Activated CD8-positive, alpha-beta T cell treated with anti-CD3 and anti-CD28 coated beads, Interleukin-2, amount 10 ng/mL, durations not matched to agents 7 days and 5 days (primary cell): ENCODE measurements at regions not wholly inside any gene's neighbourhood (a gene's known extent, or its start where the extent isn't known, plus 50 kb on each side); places are given as distances from the start of the nearest gene placed in this dataset.

Source experiments
- ATAC-seq: fragments of 150-1000 bp; cut with Tn5 transposase; one replicate; pipeline ENCODE4 v1.10.0; 2021; ENCODE audit warnings: moderate library complexity
- CTCF ChIA-PET: fragments of 350-600 bp; sonication (Branson Sonifier 250); formaldehyde crosslinking; loops from one replicate; lab custom pipeline; 2021; ENCODE audit warnings: antibody characterized with exemption; lab: Charles Lee
- POLR2A ChIA-PET: fragments of 350-600 bp; sonication (Branson Sonifier 250); formaldehyde crosslinking; loops from one replicate; lab custom pipeline; 2021; ENCODE audit warnings: antibody characterized with exemption; lab: Charles Lee
- DNase-seq: peaks from one replicate; pipeline ENCODE4 v3.0.0-alpha.2; 2020
- H3K27ac Mint-ChIP-seq: one replicate; pipeline ENCODE4 v1.8.0; 2021; ENCODE audit warnings: mild to moderate bottlenecking, mixed read lengths
- H3K27me3 Mint-ChIP-seq: one replicate; pipeline ENCODE4 v1.8.0; 2021; ENCODE audit warnings: low read depth, mixed read lengths
- H3K36me3 Mint-ChIP-seq: one replicate; pipeline ENCODE4 v1.8.0; 2021; ENCODE audit warnings: low read depth, mixed read lengths
- H3K4me1 Mint-ChIP-seq: one replicate; pipeline ENCODE4 v1.8.0; 2021; ENCODE audit warnings: low read depth, mixed read lengths
- H3K4me3 Mint-ChIP-seq: one replicate; pipeline ENCODE4 v1.8.0; 2021; ENCODE audit warnings: mild to moderate bottlenecking, mixed read lengths
- H3K9me3 Mint-ChIP-seq: one replicate; pipeline ENCODE4 v1.8.0; 2022; ENCODE audit warnings: mixed read lengths; ENCODE audit not compliant: insufficient read depth

DNA sequence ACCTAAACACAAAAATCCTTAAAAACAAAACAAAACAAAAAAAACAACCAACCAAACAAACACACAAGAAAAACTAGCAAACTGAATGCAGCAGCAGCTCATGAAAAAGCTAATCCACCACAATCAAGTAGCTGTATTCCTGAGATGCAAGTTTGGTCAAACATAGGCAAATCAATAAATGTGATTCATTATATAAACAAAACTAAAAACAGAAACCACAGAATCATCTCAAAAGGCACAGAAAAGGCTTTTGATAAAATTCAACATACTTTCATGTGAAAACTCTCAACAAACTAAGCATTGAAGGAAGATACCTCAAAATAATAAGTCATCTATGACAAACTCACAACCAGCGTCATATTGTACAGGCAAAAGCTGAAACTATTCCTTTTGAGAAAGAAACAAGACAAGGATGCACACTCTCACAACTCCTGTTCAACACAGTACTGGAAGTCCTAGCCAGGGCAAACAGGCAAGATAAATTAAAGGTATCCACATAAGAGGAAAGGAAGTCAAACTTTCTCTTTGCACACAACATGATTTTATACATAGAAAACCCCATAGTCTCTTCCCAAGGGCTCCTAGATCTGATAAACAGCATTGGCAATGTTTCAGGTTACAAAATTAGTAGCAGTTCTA lies 495.1 kb upstream of the SGO1 start:
- Mint-ChIP-seq H3K9me3 (peaks cover 15% of the 10 kb centered on the region), H3K27ac (no peak overlapping the region), H3K36me3 (no peaks in the 10 kb centered on the region), H3K27me3 (no peaks in the 10 kb centered on the region), H3K4me3 (no peak overlapping the region), H3K4me1 (no peaks in the 10 kb centered on the region)
- ATAC-seq (no peak), DNase-seq (no peak)
- CTCF ChIA-PET, result no interaction called here
- POLR2A ChIA-PET, result no interaction called here

GRCh38 chr3:20673866-20674265 lies 487.9 kb upstream of the SGO1 start:
- Mint-ChIP-seq H3K27ac (no peak overlapping the region), H3K36me3 (no peaks in the 10 kb centered on the region), H3K4me1 (no peaks in the 10 kb centered on the region), H3K27me3 (no peaks in the 10 kb centered on the region), H3K4me3 (no peak overlapping the region), H3K9me3 (peaks cover 13% of the 10 kb centered on the region)
- ChIA-PET CTCF (no interaction called here), POLR2A (no interaction called here)
- DNase-seq (no peak), ATAC-seq (no peak)

- H3K36me3 Mint-ChIP-seq, result no peaks in the 10 kb centered on the region
- no peak for ATAC-seq
- no peak overlapping the region for H3K4me3 Mint-ChIP-seq
- CTCF ChIA-PET, result no interaction called here
- H3K27me3 Mint-ChIP-seq, result no peaks in the 10 kb centered on the region
- H3K9me3 Mint-ChIP-seq, result peaks cover 6% of the 10 kb centered on the region
- no peaks in the 10 kb centered on the region for H3K4me1 Mint-ChIP-seq
- no peak for DNase-seq
- POLR2A ChIA-PET, result no interaction called here
- no peak overlapping the region for H3K27ac Mint-ChIP-seq
Observed at GRCh38 chr3:20669675-20670074, 483.7 kb upstream of the SGO1 start.

DNA sequence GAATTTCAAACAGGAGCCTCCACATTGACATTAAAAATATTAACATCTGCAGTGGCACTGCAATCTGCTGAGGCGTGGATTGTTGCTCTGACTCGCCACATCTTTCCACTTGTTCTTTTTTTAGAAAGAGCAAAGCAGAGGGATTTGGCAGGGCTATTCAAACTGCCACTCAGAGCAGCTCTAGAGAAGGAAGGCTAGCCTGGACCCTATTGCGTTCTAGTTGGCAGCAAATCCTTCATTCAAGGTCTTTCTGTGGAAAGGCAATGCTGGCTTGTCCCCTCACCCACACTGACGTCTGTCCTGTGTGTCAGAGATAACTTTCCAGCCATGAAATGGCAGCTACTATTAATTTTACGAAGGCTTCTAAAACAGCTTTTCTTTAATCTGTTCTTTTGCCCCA lies 483.2 kb upstream of the SGO1 start:
- no peaks in the 10 kb centered on the region for H3K27me3 Mint-ChIP-seq
- H3K4me1 Mint-ChIP-seq, result no peaks in the 10 kb centered on the region
- POLR2A ChIA-PET, result no interaction called here
- DNase-seq, result no peak
- no peak for ATAC-seq
- no peaks in the 10 kb centered on the region for H3K36me3 Mint-ChIP-seq
- H3K9me3 Mint-ChIP-seq, result peaks cover 6% of the 10 kb centered on the region
- H3K27ac Mint-ChIP-seq, result no peak overlapping the region
- CTCF ChIA-PET, result no interaction called here
- H3K4me3 Mint-ChIP-seq, result no peak overlapping the region

DNA sequence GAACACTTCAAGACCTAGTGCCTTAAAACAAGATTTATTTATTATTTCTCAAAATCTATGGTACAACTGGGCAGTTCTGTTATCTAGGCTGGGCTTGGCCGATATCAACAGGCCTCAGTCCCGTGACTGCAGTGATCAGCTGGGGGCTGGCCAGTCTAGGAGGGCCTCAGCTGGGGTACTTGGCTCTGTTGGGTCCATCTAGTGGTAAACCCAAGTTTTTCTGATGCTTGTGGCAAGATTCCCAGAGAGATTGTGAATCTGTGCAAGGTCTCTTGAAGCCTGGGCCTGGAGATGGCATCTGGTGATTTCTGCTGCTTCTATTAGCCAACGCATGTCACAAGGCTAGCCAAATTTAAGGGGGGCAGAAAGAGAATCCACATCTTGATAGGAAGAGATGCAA lies 482.4 kb upstream of the SGO1 start:
- H3K36me3 Mint-ChIP-seq, result no peaks in the 10 kb centered on the region
- ChIA-PET POLR2A (no interaction called here), CTCF (no interaction called here)
- no peak for ATAC-seq
- no peaks in the 10 kb centered on the region for H3K4me1 Mint-ChIP-seq
- H3K9me3 Mint-ChIP-seq, result peaks cover under 1% of the 10 kb centered on the region
- H3K27me3 Mint-ChIP-seq, result no peaks in the 10 kb centered on the region
- no peak for DNase-seq
- no peak overlapping the region for H3K27ac Mint-ChIP-seq
- H3K4me3 Mint-ChIP-seq, result no peak overlapping the region

GRCh38 chr3:20666091-20666490 lies 480.1 kb upstream of the SGO1 start:
- DNase-seq (no peak), ATAC-seq (no peak)
- Mint-ChIP-seq H3K4me1 (no peaks in the 10 kb centered on the region), H3K9me3 (peaks cover 8% of the 10 kb centered on the region), H3K4me3 (no peak overlapping the region), H3K36me3 (no peaks in the 10 kb centered on the region), H3K27me3 (no peaks in the 10 kb centered on the region), H3K27ac (no peak overlapping the region)
- POLR2A ChIA-PET, result no interaction called here
- CTCF ChIA-PET, result no interaction called here

DNA sequence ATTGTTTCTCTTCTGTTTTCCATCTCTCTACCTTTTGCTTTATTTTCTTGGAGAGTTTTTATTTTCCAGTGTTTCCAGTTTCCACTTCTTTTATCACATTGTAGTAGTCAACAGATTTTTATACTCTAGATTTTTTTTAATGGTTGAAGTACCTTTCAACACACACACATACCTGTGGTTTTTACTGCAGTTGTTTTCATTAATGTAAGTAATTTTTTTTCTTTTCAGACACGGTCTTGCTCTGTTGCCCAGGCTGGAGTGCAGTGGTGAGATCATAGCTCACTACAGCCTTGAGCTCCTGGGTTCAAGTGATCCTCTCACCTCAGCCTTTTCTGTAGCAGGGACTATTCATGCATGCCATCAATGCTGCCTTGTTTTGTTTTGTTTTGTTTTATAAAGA lies 472.5 kb upstream of the SGO1 start:
- ChIA-PET POLR2A (no interaction called here), CTCF (no interaction called here)
- Mint-ChIP-seq H3K36me3 (no peaks in the 10 kb centered on the region), H3K27ac (no peak overlapping the region), H3K4me1 (no peaks in the 10 kb centered on the region), H3K9me3 (peaks cover 14% of the 10 kb centered on the region), H3K27me3 (no peaks in the 10 kb centered on the region), H3K4me3 (no peak overlapping the region)
- ATAC-seq, result no peak
- DNase-seq, result no peak

- Mint-ChIP-seq H3K4me1 (no peaks in the 10 kb centered on the region), H3K27me3 (no peaks in the 10 kb centered on the region), H3K27ac (no peak overlapping the region), H3K9me3 (peaks cover 13% of the 10 kb centered on the region), H3K36me3 (no peaks in the 10 kb centered on the region), H3K4me3 (no peak overlapping the region)
- ATAC-seq (no peak), DNase-seq (no peak)
- ChIA-PET POLR2A (no interaction called here), CTCF (no interaction called here)
Observed at GRCh38 chr3:20657560-20657959, 471.6 kb upstream of the SGO1 start.

- Mint-ChIP-seq H3K36me3 (no peaks in the 10 kb centered on the region), H3K4me1 (no peaks in the 10 kb centered on the region), H3K9me3 (peaks cover 8% of the 10 kb centered on the region), H3K4me3 (no peak overlapping the region), H3K27ac (no peak overlapping the region), H3K27me3 (no peaks in the 10 kb centered on the region)
- ChIA-PET CTCF (no interaction called here), POLR2A (no interaction called here)
- DNase-seq (no peak), ATAC-seq (no peak)
Observed at GRCh38 chr3:20652231-20652986, 466.4 kb upstream of the SGO1 start.

GRCh38 chr3:20648921-20649381 lies 462.9 kb upstream of the SGO1 start:
- no peaks in the 10 kb centered on the region for H3K27me3 Mint-ChIP-seq
- ChIA-PET POLR2A (no interaction called here), CTCF (no interaction called here)
- no peak for ATAC-seq
- no peak for DNase-seq
- H3K9me3 Mint-ChIP-seq, result peaks cover 19% of the 10 kb centered on the region
- no peak overlapping the region for H3K4me3 Mint-ChIP-seq
- no peaks in the 10 kb centered on the region for H3K36me3 Mint-ChIP-seq
- no peaks in the 10 kb centered on the region for H3K4me1 Mint-ChIP-seq
- H3K27ac Mint-ChIP-seq, result no peak overlapping the region

DNA sequence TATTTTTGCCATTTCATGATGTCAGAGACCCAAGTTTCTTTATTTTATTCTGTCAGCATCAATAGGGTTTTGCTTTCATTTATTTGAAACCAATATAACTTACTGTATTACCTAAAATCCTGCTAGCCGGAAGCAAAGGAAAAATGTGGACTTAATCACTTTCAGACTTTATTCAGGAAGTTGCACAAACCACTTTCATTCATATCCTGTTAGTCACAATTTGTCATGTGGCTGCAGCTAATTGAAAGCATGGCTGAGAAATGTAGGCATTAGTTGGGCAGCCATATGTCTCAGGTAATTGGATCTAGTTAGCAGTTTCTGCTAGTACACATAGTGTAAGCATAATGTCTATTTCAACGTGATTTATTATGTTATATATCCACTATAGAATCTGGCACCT lies 462.3 kb upstream of the SGO1 start:
- H3K27me3 Mint-ChIP-seq, result no peaks in the 10 kb centered on the region
- H3K4me3 Mint-ChIP-seq, result no peak overlapping the region
- no peaks in the 10 kb centered on the region for H3K36me3 Mint-ChIP-seq
- ATAC-seq (no peak), DNase-seq (no peak)
- no peak overlapping the region for H3K27ac Mint-ChIP-seq
- peaks cover 18% of the 10 kb centered on the region for H3K9me3 Mint-ChIP-seq
- ChIA-PET CTCF (no interaction called here), POLR2A (no interaction called here)
- H3K4me1 Mint-ChIP-seq, result no peaks in the 10 kb centered on the region

- H3K4me1 Mint-ChIP-seq, result no peaks in the 10 kb centered on the region
Observed at GRCh38 chr3:20646425-20646824, 460.4 kb upstream of the SGO1 start.

More at GRCh38 chr3:20646425-20646824, 460.4 kb upstream of the SGO1 start:
- no peak for ATAC-seq
- no peak overlapping the region for H3K4me3 Mint-ChIP-seq
- H3K27ac Mint-ChIP-seq, result no peak overlapping the region
- POLR2A ChIA-PET, result no interaction called here
- no peaks in the 10 kb centered on the region for H3K27me3 Mint-ChIP-seq
- CTCF ChIA-PET, result no interaction called here
- no peaks in the 10 kb centered on the region for H3K36me3 Mint-ChIP-seq
- DNase-seq, result no peak
- peaks cover 12% of the 10 kb centered on the region for H3K9me3 Mint-ChIP-seq
